HG03064 (cell line): ENCODE measurements at regions not wholly inside any gene's neighbourhood (a gene's known extent, or its start where the extent isn't known, plus 50 kb on each side); places are given as distances from the start of the nearest gene placed in this dataset.

Experiments
- ATAC-seq: cut with Tn5 transposase; IDR thresholded peaks from one replicate; pipeline ENCODE4 v1.9.1; 2021; ENCODE audit warnings: low read depth; ENCODE audit not compliant: unreplicated experiment

DNA sequence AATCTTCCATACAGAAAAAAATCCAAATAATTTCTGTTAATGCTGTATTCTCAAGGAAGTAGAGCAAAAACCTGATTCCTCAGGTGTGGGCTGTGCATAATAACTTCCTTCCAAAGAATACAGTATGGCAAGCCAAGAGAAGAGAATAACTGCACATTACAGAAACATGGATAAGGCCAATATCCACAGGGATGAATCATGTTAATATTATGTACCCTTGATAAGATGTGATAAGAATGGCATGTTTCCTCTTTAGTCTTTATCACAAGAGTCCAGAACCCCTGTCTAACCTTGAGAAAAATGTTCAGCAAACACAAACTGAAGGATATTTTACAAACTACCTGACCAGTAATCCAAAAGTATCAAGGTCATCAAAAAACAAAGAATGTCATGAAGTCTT, 795.8 kb downstream of the SEMA5A start:
- no peak for ATAC-seq

- no peak for ATAC-seq
Observed at GRCh38 chr5:8751971-8752370, 793.9 kb downstream of the SEMA5A start.

DNA sequence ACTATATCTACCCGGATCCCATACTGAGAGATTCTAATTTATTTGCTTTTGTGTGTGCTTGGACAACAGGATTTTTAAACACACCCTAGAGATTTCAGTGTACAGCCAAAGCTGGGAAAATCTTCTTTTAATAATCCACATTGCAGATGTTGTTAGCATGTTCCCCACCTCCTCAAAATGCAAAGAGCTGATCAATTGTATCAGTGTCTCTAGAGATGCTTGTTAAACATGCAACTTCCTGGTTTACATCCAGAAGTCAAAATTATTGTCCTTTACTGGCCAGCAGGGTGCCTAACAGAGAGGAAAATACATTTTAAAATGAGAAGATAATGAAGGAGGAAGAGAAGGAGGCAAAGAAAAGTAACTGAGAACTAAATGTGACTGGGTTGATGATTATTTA, 793.3 kb downstream of the SEMA5A start:
- ATAC-seq = no peak

GRCh38 chr5:8756498-8757084, 789.3 kb downstream of the SEMA5A start:
- ATAC-seq = no peak

- ATAC-seq = no peak
Observed at GRCh38 chr5:8765886-8766285, 780.0 kb downstream of the SEMA5A start.

- no peak for ATAC-seq
Observed at GRCh38 chr5:8766448-8766847, 779.4 kb downstream of the SEMA5A start.

DNA sequence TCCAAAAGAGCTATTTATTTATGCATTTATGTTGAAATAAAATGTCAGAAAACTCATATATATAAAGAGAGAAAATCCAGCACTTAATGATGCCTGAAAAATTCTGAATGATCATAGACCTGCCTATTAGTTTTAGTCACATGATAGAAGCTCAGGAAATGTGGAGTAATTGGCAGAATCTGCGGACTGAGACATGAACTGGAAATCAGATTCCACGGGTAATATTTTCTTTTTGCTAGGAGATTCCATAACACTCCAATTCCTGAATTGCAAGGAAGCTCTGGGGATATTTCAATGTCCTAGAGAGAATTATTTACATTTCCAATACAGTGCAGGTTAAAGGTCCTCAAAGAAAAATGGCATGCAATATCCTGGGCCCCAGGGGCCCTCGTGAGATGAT, 778.8 kb downstream of the SEMA5A start:
- no peak for ATAC-seq

DNA sequence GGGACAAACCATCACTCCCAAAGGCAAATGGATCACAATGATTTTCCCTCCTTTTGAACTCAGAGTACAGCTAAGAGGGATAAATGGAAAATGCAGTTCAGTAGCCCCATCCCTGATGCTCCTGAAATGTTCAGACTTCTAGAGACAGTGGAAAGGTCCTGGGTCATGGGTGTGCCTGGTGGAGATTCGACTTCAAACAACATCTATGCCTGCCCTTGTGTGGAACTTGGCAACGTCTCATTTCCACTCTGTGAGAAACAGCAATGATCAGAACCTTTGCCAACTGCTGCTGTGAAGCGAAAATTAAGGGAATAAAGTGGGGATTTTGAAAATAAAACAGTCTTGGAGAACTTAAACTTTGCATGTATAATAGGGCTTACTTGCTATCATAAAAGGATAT, 778.1 kb downstream of the SEMA5A start:
- ATAC-seq = no peak

DNA sequence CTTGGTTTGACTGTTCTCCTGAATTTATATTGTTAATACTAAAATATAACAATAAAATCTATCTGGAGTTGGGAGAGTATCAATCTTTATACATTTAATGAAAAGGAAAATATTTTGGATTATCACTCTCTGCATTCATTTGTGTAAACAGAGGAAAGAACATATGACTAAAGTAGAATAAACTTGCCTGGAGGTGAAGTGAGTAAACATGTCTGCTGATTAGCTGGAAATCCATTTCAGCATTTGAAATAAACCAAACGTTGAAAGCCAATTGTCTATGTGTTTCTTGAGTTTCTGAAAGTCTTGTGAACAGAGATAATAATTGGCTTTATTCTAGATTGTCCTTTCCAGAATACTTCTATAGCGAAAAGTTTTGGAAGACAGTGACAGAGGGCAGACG, 776.2 kb downstream of the SEMA5A start:
- no peak for ATAC-seq

DNA sequence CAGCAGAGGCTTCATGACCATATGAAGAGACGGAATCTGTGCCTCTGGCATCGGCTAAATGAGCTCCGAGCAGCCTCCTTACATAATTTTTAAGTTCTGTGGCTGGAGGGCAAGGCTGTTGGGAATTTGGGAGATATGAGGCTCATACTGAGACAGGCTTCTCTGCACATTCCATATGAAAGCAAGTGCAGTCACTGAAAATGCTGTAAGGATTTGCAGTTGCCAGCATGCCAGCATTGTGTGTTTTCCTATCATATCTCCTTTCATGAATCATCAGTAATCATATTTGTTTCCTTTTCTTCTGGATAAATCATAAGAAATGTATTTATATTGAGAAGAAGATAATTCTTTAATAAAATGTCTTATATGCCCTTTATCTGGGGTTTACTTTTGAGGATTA, 775.4 kb downstream of the SEMA5A start:
- ATAC-seq = no peak

- no peak for ATAC-seq
Observed at GRCh38 chr5:8773046-8773615, 772.7 kb downstream of the SEMA5A start.

DNA sequence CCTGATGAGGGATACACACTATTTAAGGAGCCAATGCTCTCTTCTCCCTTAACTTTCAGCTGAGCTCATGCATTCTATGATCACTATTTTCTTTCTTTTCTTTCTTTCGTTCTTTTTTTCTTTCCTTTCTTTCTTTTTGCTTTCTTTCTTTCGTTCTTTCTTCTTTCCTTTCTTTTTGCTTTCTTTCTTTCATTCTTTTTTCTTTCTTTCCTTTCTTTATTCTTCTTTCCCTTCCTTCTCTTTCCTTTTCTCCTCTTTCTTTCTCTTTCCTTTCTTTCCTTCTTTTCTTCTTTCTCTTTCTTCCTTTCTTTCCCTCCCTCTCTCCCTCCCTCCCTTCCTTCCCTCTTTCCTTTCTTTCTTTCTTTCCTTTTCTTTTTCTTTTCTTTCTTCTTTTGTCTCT, 761.2 kb downstream of the SEMA5A start:
- ATAC-seq = no peak

GRCh38 chr5:8788246-8788645, 757.6 kb downstream of the SEMA5A start:
- no peak for ATAC-seq

DNA sequence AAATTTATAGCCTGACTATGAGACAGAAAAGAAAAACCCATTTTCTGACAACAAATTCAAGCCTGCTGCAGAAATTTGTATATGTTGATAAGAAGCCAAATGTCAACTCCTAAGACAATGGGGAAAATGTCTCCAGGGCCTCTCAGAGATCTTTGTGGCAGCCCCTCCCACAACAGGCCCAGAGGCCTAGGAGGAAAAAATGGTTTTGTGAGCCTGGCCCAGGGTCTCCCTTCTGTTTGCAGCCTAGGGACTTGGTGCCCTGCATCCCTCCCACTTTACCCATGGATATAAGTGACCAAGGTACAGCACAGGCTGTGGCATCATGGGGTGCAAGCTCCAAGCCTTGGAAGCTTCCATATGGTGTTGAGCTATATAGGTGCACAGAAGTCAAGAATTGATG, 740.2 kb downstream of the SEMA5A start:
- ATAC-seq = no peak

- no peak for ATAC-seq
Observed at GRCh38 chr5:8807636-8808035, 738.2 kb downstream of the SEMA5A start.

DNA sequence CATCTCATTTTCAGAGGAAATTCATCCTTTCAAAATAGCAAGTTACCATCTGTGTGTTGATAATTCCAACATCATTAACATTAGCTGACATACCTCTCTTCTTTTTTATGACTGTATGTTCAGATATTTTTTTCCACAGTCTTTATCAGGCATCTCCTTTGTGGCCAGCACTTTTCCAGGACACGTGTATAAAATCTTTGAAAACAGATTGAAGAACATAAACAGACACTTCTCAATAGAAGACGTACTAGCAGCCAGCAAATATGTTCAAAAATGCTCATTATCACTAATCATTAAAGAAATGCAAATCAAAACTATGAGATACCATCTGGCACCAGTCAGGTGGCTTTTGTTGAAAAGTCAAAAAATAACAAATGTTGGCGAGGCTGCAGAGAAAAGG, 734.3 kb downstream of the SEMA5A start:
- ATAC-seq = no peak

- no peak for ATAC-seq
Observed at GRCh38 chr5:8813180-8813579, 732.7 kb downstream of the SEMA5A start.

GRCh38 chr5:8814105-8814504, 731.8 kb downstream of the SEMA5A start:
- no peak for ATAC-seq

GRCh38 chr5:8824371-8824770, 721.5 kb downstream of the SEMA5A start:
- ATAC-seq = no peak

- ATAC-seq = no peak
Observed at GRCh38 chr5:8825139-8825757, 720.6 kb downstream of the SEMA5A start.

DNA sequence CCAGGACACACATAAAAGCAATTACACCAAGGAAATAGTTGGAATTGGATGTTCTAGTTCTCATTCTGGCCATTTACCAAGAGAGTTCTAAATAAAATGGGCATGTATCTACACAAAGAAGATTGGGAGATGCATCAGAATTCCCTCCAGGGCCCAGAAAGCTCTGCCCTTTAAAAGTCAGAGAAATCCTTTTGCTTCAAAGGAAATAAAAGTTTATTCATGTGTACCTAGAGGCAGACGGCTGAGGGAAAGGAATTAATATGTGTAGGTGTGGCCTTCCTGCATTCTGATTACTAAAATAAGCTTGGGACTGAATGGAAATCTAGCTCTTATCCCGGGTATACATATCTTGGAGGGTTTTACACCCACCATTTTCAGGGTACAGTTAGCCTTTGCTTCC, 719.4 kb downstream of the SEMA5A start:
- ATAC-seq = no peak

GRCh38 chr5:8827696-8828095, 718.2 kb downstream of the SEMA5A start:
- no peak for ATAC-seq
